Caco-2 (cell line): ENCODE measurements at regions not wholly inside any gene's neighbourhood (a gene's known extent, or its start where the extent isn't known, plus 50 kb on each side); places are given as distances from the start of the nearest gene placed in this dataset.

Experiments used
- BruUV-seq: library from RNA; stranded (reverse); fragments of 400-500 nt; replicated peaks from 2 replicates; lab custom pipeline; 2021; lab: Mats Ljungman, UMichigan
- CTCF ChIA-PET: fragments of 300-600 bp; sonication (Branson Sonifier 250); formaldehyde crosslinking; loops from one replicate; lab custom pipeline; 2022; ENCODE audit warnings: antibody characterized with exemption; lab: Charles Lee
- POLR2A ChIA-PET: fragments of 300-600 bp; sonication (Branson Sonifier 250); formaldehyde crosslinking; loops from one replicate; lab custom pipeline; 2022; ENCODE audit warnings: antibody characterized with exemption; lab: Charles Lee
- DNase-seq, 2 experiments: peaks; one replicate each; pipeline versions ENCODE4 v3.0.0 to v3.0.0-alpha.2; 2020 to 2022
- H3K27me3 ChIP-seq: replicated peaks from 2 replicates; pipeline ENCODE4 v1.6.0; 2011; ENCODE audit warnings: low read length; ENCODE audit not compliant: control insufficient read depth, insufficient read depth
- H3K36me3 ChIP-seq: 2 replicates; pipeline ENCODE4 v1.5.1; 2011; ENCODE audit warnings: low read length; ENCODE audit not compliant: control insufficient read depth, insufficient read depth
- H3K4me1 ChIP-seq: fragments of 250-450 bp; sonication (Bioruptor Pico); 2 replicates; pipeline ENCODE4 v1.5.1; 2020; ENCODE audit warnings: mild to moderate bottlenecking
- H3K4me3 ChIP-seq: 2 replicates; pipeline ENCODE4 v1.5.1; 2011; ENCODE audit warnings: low read depth, mild to moderate bottlenecking, control low read depth, low read length
- H3K9me3 ChIP-seq: fragments of 250-450 bp; sonication (Bioruptor Pico); 2 replicates; pipeline ENCODE4 v1.5.1; 2020; ENCODE audit warnings: mild to moderate bottlenecking, moderate library complexity
- H3K27ac Mint-ChIP-seq: one replicate; pipeline ENCODE4 v1.8.0; 2022; ENCODE audit warnings: mixed read lengths; ENCODE audit not compliant: unreplicated experiment
- H3K27me3 Mint-ChIP-seq: one replicate; pipeline ENCODE4 v1.8.0; 2022; ENCODE audit warnings: mixed read lengths; ENCODE audit not compliant: insufficient read depth, unreplicated experiment
- H3K36me3 Mint-ChIP-seq: one replicate; pipeline ENCODE4 v1.8.0; 2022; ENCODE audit warnings: mild to moderate bottlenecking, mixed read lengths; ENCODE audit not compliant: insufficient read depth, unreplicated experiment
- H3K4me1 Mint-ChIP-seq: one replicate; pipeline ENCODE4 v1.8.0; 2022; ENCODE audit warnings: low read depth, mixed read lengths; ENCODE audit not compliant: unreplicated experiment
- H3K4me3 Mint-ChIP-seq: one replicate; pipeline ENCODE4 v1.8.0; 2022; ENCODE audit warnings: mild to moderate bottlenecking, moderate library complexity, mixed read lengths; ENCODE audit not compliant: unreplicated experiment
- H3K9me3 Mint-ChIP-seq: one replicate; pipeline ENCODE4 v1.8.0; 2022; ENCODE audit warnings: mixed read lengths; ENCODE audit not compliant: unreplicated experiment
- CTCF ChIP-seq, 2 experiments: fragments of 200-600 bp in 1 of 2; IDR thresholded peaks; 1 replicate in 1 of 2; 2 replicates in 1 of 2; pipeline versions ENCODE4 v1.5.1 to v1.8.0; 2011 to 2022; ENCODE audit warnings: antibody characterized with exemption in 1 of 2, control low read depth in 1 of 2, inconsistent platforms in 1 of 2, low read depth in 1 of 2, low read length in 1 of 2, mild to moderate bottlenecking in 1 of 2, moderate library complexity in 1 of 2; ENCODE audit not compliant: insufficient read depth in 1 of 2, severe bottlenecking in 1 of 2, unreplicated experiment in 1 of 2
- intact Hi-C: fragments of 100-400 bp; cut with micrococcal nuclease; formaldehyde crosslinking; loops from one replicate; pipeline ENCODE4 v1.10.0; 2022; ENCODE audit not compliant: unreplicated experiment

GRCh38 chr18:44517136-44517535 lies 163.6 kb upstream of the SETBP1 start:
- Mint-ChIP-seq H3K27ac (no peak overlapping the region), H3K4me3 (no peak overlapping the region)
- no peaks in the 10 kb centered on the region for H3K27me3 ChIP-seq

GRCh38 chr18:44518091-44518615 lies 162.5 kb upstream of the SETBP1 start:
- CTCF ChIA-PET: no interaction called here
- H3K36me3 Mint-ChIP-seq: no peaks in the 10 kb centered on the region
- H3K9me3 Mint-ChIP-seq: no peaks in the 10 kb centered on the region
- DNase-seq: no peak
- no TSS peak for BruUV-seq
- H3K27ac Mint-ChIP-seq: no peak overlapping the region
- no peak overlapping the region for H3K4me3 ChIP-seq
- H3K9me3 ChIP-seq: no peaks in the 10 kb centered on the region
- no peaks in the 10 kb centered on the region for H3K4me1 ChIP-seq
- no peaks in the 10 kb centered on the region for H3K27me3 ChIP-seq
- POLR2A ChIA-PET: no interaction called here
- intact Hi-C loops: no loop called here
- no peak for TF ChIP-seq CTCF (IDR thresholded peaks at IDR 0.05; ENCODE audit: insufficient read depth in 1 of 2, low read depth in 1 of 2, low read length in 1 of 2, severe bottlenecking in 1 of 2, unreplicated experiment in 1 of 2)
- no peaks in the 10 kb centered on the region for H3K36me3 ChIP-seq
- peaks cover 1% of the 10 kb centered on the region for H3K27me3 Mint-ChIP-seq
- H3K4me1 Mint-ChIP-seq: no peaks in the 10 kb centered on the region
- no peak overlapping the region for H3K4me3 Mint-ChIP-seq

More at GRCh38 chr18:44517136-44517535, 163.6 kb upstream of the SETBP1 start:
- H3K36me3 ChIP-seq: no peaks in the 10 kb centered on the region
- BruUV-seq: no TSS peak
- H3K27me3 Mint-ChIP-seq: peaks cover 3% of the 10 kb centered on the region
- DNase-seq: no peak
- ChIA-PET CTCF (no interaction called here), POLR2A (no interaction called here)
- H3K9me3 ChIP-seq: no peaks in the 10 kb centered on the region
- H3K36me3 Mint-ChIP-seq: no peaks in the 10 kb centered on the region
- H3K4me1 Mint-ChIP-seq: no peaks in the 10 kb centered on the region
- H3K4me3 ChIP-seq: no peak overlapping the region
- TF ChIP-seq CTCF (IDR thresholded peaks at IDR 0.05; ENCODE audit: insufficient read depth in 1 of 2, low read depth in 1 of 2, low read length in 1 of 2, severe bottlenecking in 1 of 2, unreplicated experiment in 1 of 2): no peak
- no peaks in the 10 kb centered on the region for H3K4me1 ChIP-seq
- H3K9me3 Mint-ChIP-seq: no peaks in the 10 kb centered on the region
- intact Hi-C loops: no loop called here

DNA sequence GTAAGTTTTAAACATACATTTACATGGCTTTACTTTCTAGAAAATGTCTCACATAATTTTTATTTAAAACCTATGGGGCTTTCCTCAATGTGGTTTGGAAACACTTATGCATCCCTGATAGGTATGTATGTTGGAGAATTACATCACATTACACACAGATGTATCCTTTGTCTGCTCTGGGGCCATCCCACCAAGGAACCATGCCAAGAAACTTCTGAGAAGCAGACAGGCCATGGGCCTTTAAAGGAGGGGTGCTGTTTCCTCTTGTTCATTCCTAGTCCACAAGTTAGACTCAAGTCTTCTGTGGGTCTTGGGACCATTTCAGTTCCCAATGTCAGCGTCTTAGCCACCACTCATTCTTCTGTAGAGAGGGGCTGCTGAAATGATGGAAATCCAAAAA lies 162.0 kb upstream of the SETBP1 start:
- no peaks in the 10 kb centered on the region for H3K4me1 Mint-ChIP-seq
- ChIA-PET CTCF (no interaction called here), POLR2A (no interaction called here)
- no peaks in the 10 kb centered on the region for H3K36me3 ChIP-seq
- intact Hi-C loops: no loop called here
- no peak overlapping the region for H3K4me3 ChIP-seq
- no peaks in the 10 kb centered on the region for H3K27me3 ChIP-seq
- TF ChIP-seq CTCF (IDR thresholded peaks at IDR 0.05; ENCODE audit: insufficient read depth in 1 of 2, low read depth in 1 of 2, low read length in 1 of 2, severe bottlenecking in 1 of 2, unreplicated experiment in 1 of 2): no peak
- DNase-seq: no peak
- no peaks in the 10 kb centered on the region for H3K9me3 ChIP-seq
- no TSS peak for BruUV-seq
- no peaks in the 10 kb centered on the region for H3K9me3 Mint-ChIP-seq
- no peaks in the 10 kb centered on the region for H3K27me3 Mint-ChIP-seq
- no peaks in the 10 kb centered on the region for H3K36me3 Mint-ChIP-seq
- H3K4me1 ChIP-seq: no peaks in the 10 kb centered on the region
- H3K4me3 Mint-ChIP-seq: no peak overlapping the region
- H3K27ac Mint-ChIP-seq: no peak overlapping the region
